ENCODE measurements at regions not wholly inside any gene's neighbourhood (a gene's known extent, or its start where the extent isn't known, plus 50 kb on each side); places are given as distances from the start of the nearest gene placed in this dataset.

GRCh38 chr5:143680672-143681259 is 131.2 kb upstream of the HMHB1 start:
- no peaks in the 10 kb centered on the region for H3K27me3 Mint-ChIP-seq (ENCODE audit: low read depth)
- no peak overlapping the region for H3K4ac ChIP-seq (ENCODE audit: low read depth, low read length)
- H2BK5ac ChIP-seq (ENCODE audit: insufficient read length, low read length): no peak overlapping the region
- no peak overlapping the region for H3K4me2 ChIP-seq (ENCODE audit: insufficient read depth, insufficient read length, low read length)
- no peak overlapping the region for H3K23ac ChIP-seq (ENCODE audit: insufficient read length, low read depth, low read length)
- H4K20me1 ChIP-seq (ENCODE audit: control insufficient read depth, insufficient read depth, insufficient read length): no peaks in the 10 kb centered on the region
- H4K91ac ChIP-seq (ENCODE audit: insufficient read length, low read depth, low read length): no peak overlapping the region
- no peak overlapping the region for H2AFZ ChIP-seq (ENCODE audit: low read length)
- H3K56ac ChIP-seq (ENCODE audit: insufficient read length, low read depth, low read length): no peak overlapping the region
- H2AK5ac ChIP-seq (ENCODE audit: insufficient read length, low read length): no peak overlapping the region
- no peak overlapping the region for H3K9ac ChIP-seq (ENCODE audit: extremely low read depth, insufficient read length, low read length)
- no CpG with 5 or more reads among the region's 4 CpGs for WGBS (ENCODE audit: extremely low coverage, insufficient read length, low lambda C conversion rate)
- no peaks in the 10 kb centered on the region for H3K9me3 Mint-ChIP-seq
- no peaks in the 10 kb centered on the region for H3K4me1 Mint-ChIP-seq
- H2BK20ac ChIP-seq (ENCODE audit: low read depth, low read length, poor library complexity, severe bottlenecking): no peak overlapping the region
- TF ChIP-seq CTCF (conservative IDR thresholded peaks at IDR 0.05): no peak
- H3K14ac ChIP-seq (ENCODE audit: insufficient read depth, low read length): no peak overlapping the region
- H4K5ac ChIP-seq (ENCODE audit: insufficient read length, low read depth, low read length): no peak overlapping the region
- H3K36me3 Mint-ChIP-seq (ENCODE audit: insufficient read depth in 1 of 3, low read depth in 3 of 3): no peaks in the 10 kb centered on the region
- no peaks in the 10 kb centered on the region for H3K9me3 ChIP-seq (ENCODE audit: control insufficient read depth, low read depth, low read length)
- H3K79me1 ChIP-seq (ENCODE audit: insufficient read depth, low read depth, low read length, poor library complexity, severe bottlenecking): no peaks in the 10 kb centered on the region
- H3T11ph ChIP-seq (ENCODE audit: low read length): no peak overlapping the region
- no peak overlapping the region for H3K18ac ChIP-seq (ENCODE audit: insufficient read length, low read depth, low read length)
- no peak overlapping the region for H3K4me3 Mint-ChIP-seq
- H3K27ac Mint-ChIP-seq: no peak overlapping the region
- H4K8ac ChIP-seq (replicated peaks; ENCODE audit: insufficient read length, low read depth, low read length): no peak overlapping the region
- H3K27ac ChIP-seq (ENCODE audit: insufficient read length, low read depth, low read length): no peak overlapping the region
- DNase-seq: no peak
- H2BK15ac ChIP-seq (ENCODE audit: low read depth, low read length): no peak overlapping the region
- no peak overlapping the region for H2BK12ac ChIP-seq (ENCODE audit: insufficient read length, low read depth, low read length)
- H3K23me2 ChIP-seq (ENCODE audit: insufficient read length, low read depth, low read length, poor library complexity, severe bottlenecking): no peaks in the 10 kb centered on the region
- H3K4me1 ChIP-seq (ENCODE audit: insufficient read depth, low read length): no peaks in the 10 kb centered on the region
- H3K27me3 ChIP-seq (ENCODE audit: insufficient read depth, low read length): no peaks in the 10 kb centered on the region
- H3K79me2 ChIP-seq (ENCODE audit: insufficient read depth, low read length): no peaks in the 10 kb centered on the region
- H2BK120ac ChIP-seq (ENCODE audit: low read depth, low read length, poor library complexity, severe bottlenecking): no peak overlapping the region

Measured in H9 (cell line).